Stimulated activated CD4-positive, alpha-beta T cell treated with anti-CD3 and anti-CD28 coated beads, Interleukin-15, amount 100 ng/mL, for 24 hours (primary cell): ENCODE measurements at regions not wholly inside any gene's neighbourhood (a gene's known extent, or its start where the extent isn't known, plus 50 kb on each side); places are given as distances from the start of the nearest gene placed in this dataset.

Source experiments
- DNase-seq: peaks from one replicate; pipeline ENCODE4 v3.0.0-alpha.2; 2020

- no peak for DNase-seq
Observed at GRCh38 chr6:8529250-8529649, 93.9 kb upstream of the SLC35B3 start.

DNA sequence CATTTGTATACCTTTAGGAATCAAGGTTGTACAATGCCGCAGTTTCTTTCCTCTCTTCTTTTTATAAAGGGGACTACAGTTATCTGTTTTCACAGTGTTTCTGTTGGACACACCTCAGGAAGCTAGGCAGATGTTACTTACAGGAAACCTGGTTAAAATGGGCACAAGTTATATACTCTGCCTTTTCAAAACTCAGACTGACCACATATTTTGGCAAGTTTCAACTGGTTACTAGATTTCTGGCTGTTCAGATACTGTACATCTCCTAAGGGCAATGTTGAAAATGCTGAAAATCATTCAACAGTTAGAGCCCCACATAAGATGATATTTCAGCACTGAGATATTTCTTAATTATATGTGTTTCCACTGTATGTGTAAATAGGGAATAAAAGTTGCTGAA, 92.5 kb upstream of the SLC35B3 start:
- DNase-seq, result no peak

DNA sequence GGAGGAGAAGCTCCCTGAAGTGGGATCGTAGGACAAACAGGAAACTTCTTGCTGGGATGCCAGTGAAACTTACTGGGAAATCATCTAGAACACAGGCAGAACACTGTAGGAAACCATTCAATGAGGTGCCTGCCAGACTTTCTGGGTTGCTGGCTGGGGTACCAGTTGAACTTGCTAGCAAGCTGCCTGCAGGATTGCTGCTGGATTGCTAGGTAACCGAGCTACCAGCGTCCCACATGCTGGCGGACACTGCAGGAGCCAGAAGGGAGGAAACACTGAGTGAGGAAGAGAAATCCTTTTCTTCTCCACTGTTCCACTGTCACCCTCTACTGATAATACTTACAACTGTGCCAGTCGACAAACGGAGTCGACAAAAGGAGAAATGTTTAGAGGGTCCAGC, 91.3 kb upstream of the SLC35B3 start:
- DNase-seq, result no peak

- DNase-seq, result no peak
Observed at GRCh38 chr6:8525370-8525769, 90.0 kb upstream of the SLC35B3 start.

- DNase-seq, result no peak
Observed at GRCh38 chr6:8513174-8513573, 77.8 kb upstream of the SLC35B3 start.

DNA sequence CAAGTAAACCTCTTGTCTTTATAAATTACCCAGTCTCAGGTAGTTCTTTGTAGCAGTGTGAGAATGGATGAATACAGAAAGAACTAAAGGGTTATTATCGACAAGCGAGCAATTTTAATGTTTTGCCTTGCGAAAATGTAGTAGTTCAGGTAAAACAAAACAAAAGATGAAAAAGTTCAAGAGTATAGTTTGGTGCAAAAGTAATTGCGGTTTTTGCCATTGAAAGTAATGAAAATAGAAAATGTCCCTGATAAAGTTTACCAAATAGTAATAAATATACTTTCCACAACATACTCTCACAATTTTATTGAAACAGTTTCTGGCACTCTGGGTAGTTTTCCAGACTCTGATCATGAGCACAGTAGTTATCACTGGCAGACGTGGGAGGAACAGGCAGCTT, 71.9 kb upstream of the SLC35B3 start:
- DNase-seq, result no peak

DNA sequence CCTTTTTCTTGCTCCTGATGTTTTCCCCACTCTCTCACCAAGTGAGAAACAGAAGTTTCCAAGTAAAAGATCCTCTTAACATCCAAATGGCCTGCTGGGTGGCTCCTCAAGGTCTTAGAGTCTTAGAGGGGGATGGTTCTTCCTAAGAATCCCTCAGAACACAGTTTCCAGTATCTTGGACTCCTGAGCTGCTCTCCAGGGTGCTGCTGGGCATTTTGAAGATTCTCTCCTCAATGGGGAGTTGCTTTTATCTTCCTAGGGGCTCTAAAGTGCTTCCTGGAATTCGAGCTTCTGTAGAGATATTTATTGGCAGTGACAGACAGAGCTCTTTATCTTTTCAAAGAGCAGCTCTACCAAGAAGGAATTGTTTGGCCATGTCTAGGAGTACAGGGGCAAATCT, 70.8 kb upstream of the SLC35B3 start:
- DNase-seq, result no peak

DNA sequence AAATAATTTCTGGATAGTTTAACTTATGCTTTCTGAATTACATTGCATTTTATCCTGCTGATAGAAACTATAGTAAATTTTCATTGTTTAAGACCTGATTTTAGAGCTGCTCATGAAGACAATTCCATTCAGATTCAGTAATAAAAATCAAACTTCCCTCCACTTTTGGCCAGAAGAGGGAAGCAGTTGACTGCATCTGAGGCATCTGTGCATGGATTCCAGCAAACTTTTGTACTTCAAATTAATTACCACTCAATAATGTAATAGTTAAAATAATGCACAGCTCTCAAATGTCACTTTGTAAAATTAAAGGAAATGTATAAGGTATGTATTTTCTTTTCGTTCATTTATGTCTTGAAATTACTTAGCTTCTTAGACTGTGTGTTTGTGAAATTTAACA, 64.2 kb upstream of the SLC35B3 start:
- no peak for DNase-seq

- DNase-seq, result no peak
Observed at GRCh38 chr6:8494730-8495129, 59.4 kb upstream of the SLC35B3 start.

- no peak for DNase-seq
Observed at GRCh38 chr6:8492536-8493133, 57.3 kb upstream of the SLC35B3 start.
